Upper lobe of left lung (tissue), 6 donors: ENCODE measurements at regions not wholly inside any gene's neighbourhood (a gene's known extent, or its start where the extent isn't known, plus 50 kb on each side); places are given as distances from the start of the nearest gene placed in this dataset.

Experiments
- ATAC-seq, 2 donors: fragments of 200-7000 bp; cut with Tn5 transposase; one replicate each; pipeline ENCODE4 v1.9.1; 2022; ENCODE audit warnings: mild to moderate bottlenecking in 2 of 2, moderate library complexity in 2 of 2; ENCODE audit not compliant: low FRiP score in 2 of 2
- DNase-seq, 2 donors: peaks; one replicate each; pipeline ENCODE4 v3.0.0-alpha.2; 2019 to 2020
- H3K27ac ChIP-seq, 4 donors: fragments of 200-600 bp; sonication (generic); one replicate each; pipeline ENCODE4 v1.5.1; 2016 to 2019
- H3K27me3 ChIP-seq, 4 donors: fragments of 200-600 bp; sonication (generic); one replicate each; pipeline ENCODE4 v1.5.1; 2017 to 2019
- H3K36me3 ChIP-seq, 4 donors: fragments of 200-600 bp; sonication (generic); one replicate each; pipeline ENCODE4 v1.5.1; 2016 to 2019
- H3K4me1 ChIP-seq, 4 donors: fragments of 200-600 bp; sonication (generic); one replicate each; pipeline ENCODE4 v1.5.1; 2018 to 2019
- H3K4me3 ChIP-seq, 4 donors: fragments of 200-600 bp; sonication (generic); one replicate each; pipeline ENCODE4 v1.5.1; 2017 to 2019; ENCODE audit warnings: mild to moderate bottlenecking in 2 of 4, moderate library complexity in 1 of 4
- H3K9me3 ChIP-seq, 4 donors: fragments of 200-600 bp; sonication (generic); one replicate each; pipeline ENCODE4 v1.5.1; 2018 to 2019
- EP300 ChIP-seq, 4 donors: sonication (generic); formaldehyde crosslinking; IDR thresholded peaks; one replicate each; pipeline ENCODE4 v1.5.1; 2017; ENCODE audit warnings: antibody characterized with exemption in 4 of 4, control low read depth in 2 of 4
- POLR2A ChIP-seq, 4 donors: fragments of 450-650 bp; IDR thresholded peaks; one replicate each; pipeline ENCODE4 v1.5.1; 2016 to 2017; ENCODE audit warnings: antibody characterized with exemption in 4 of 4, mild to moderate bottlenecking in 2 of 4
- POLR2AphosphoS5 ChIP-seq, 2 donors: sonication (generic); formaldehyde crosslinking; IDR thresholded peaks; one replicate each; pipeline ENCODE4 v1.5.1; 2017; ENCODE audit warnings: antibody characterized with exemption in 2 of 2
- WGBS, 2 donors: methylation state at CpG; one replicate each; pipeline ENCODE4 v1.1.5; 2017 to 2018; 5-methylcytosine and 5-hydroxymethylcytosine counted together
- TF ChIP-seq, protein P1 (sequence below), 6 experiments: fragments of 450-650 bp in 4 of 6; fragments of 200-600 bp in 2 of 6; sonication (generic) in 2 of 6; IDR thresholded peaks; one replicate each; pipeline ENCODE4 v1.5.1; 2016 to 2019; ENCODE audit warnings: antibody characterized with exemption in 6 of 6
- donor health status: DM: no; HTN: no; CAD: no; lungs with moderate emphysema.
- donor health status: DM: no; HTN: yes; CAD: no; lungs with severe emphysema.

DNA sequence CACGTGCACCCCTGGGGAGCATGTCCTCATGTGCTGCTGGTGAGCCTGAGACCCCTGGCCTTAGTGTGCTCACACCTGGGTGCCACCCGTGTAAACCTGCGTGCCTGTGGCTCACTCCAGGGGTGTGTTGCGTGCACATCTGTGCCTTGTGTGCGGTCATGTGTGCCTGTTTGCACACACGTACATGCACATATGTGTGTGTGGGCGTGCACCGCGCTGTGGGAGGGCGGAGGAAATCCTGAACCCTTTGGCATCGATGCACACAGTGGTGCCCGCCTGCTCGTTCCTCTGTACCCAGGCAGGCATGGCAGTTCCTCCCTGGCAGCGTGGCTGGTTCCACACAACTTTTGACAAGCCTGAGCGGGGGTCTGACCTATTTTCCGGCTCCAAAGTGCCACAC lies 1181.9 kb downstream of the BRD1 start:
- WGBS, 2 donors: 91 to 93% methylated on average over 8 to 16 of the region's 16 CpGs

DNA sequence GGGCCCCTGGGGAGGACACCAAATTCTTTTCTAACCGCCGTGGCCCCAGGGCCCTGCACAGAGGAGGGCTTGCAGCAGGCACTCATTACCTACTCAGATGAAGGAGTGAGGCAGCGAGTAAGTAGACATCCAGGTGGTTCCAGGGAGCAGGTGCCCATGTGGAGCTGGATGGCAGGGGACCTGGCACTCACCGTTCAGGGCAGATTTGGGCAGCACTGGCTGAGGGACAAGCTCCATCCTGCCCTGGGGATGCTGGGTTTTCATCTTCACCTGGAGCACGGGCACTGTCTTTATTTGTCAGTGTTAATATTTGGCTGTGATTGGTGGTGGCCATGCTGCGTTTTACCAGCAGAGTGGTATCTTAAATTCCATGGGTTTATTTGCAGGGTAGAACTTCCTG lies 1182.7 kb downstream of the BRD1 start:
- DNase-seq (no peak), ATAC-seq (no peak)
- Histone ChIP-seq H3K36me3 (no peaks in the 10 kb centered on the region), H3K4me3 (no peak overlapping the region), H3K4me1 (no peaks in the 10 kb centered on the region), H3K27ac (no peak overlapping the region), H3K9me3 (no peaks in the 10 kb centered on the region), H3K27me3 (no peaks in the 10 kb centered on the region)
- 74 to 75% methylated on average over 3 to 6 of the region's 6 CpGs for WGBS, 2 donors
- TF ChIP-seq POLR2AphosphoS5 (IDR thresholded peaks at IDR 0.05) (no peak), EP300 (IDR thresholded peaks at IDR 0.05) (no peak), POLR2A (IDR thresholded peaks at IDR 0.05) (no peak)

More for the DNA sequence above, 1181.9 kb downstream of the BRD1 start:
- Histone ChIP-seq H3K27me3 (no peaks in the 10 kb centered on the region), H3K4me1 (no peaks in the 10 kb centered on the region), H3K36me3 (no peaks in the 10 kb centered on the region), H3K4me3 (no peak overlapping the region), H3K27ac (no peak overlapping the region), H3K9me3 (no peaks in the 10 kb centered on the region)
- no peak for TF ChIP-seq EP300 (IDR thresholded peaks at IDR 0.05)
- DNase-seq (peak in 1 of 2 donors; percentile 56), ATAC-seq (no peak)

DNA sequence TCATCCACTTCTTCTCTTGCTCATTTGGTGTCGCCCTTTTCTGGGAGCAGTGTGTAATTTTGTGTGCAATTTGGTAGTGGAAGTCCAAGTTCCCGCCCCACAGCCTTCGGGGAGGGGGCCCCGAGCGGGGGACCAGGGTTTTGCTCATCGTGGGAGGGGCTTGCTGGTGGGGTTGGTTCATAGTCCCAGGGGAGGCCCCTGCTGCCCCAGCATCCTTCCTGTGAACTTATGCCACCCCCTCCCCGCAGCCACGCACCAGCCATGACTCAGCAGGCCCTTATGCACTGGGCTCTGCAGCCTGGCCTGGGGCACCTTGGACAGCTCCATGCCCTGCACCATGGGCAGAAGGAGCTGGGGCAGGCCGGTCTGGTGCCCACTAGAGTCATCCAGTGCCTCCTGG lies 1183.6 kb downstream of the BRD1 start:
- H3K4me1 ChIP-seq: no peaks in the 10 kb centered on the region
- ATAC-seq (no peak), DNase-seq (no peak)
- no peak overlapping the region for H3K27ac ChIP-seq
- H3K36me3 ChIP-seq: no peaks in the 10 kb centered on the region
- no peak for TF ChIP-seq POLR2A (IDR thresholded peaks at IDR 0.05)
- TF ChIP-seq POLR2AphosphoS5 (IDR thresholded peaks at IDR 0.05): no peak
- no peak for TF ChIP-seq EP300 (IDR thresholded peaks at IDR 0.05)
- TF ChIP-seq, protein P1, sequence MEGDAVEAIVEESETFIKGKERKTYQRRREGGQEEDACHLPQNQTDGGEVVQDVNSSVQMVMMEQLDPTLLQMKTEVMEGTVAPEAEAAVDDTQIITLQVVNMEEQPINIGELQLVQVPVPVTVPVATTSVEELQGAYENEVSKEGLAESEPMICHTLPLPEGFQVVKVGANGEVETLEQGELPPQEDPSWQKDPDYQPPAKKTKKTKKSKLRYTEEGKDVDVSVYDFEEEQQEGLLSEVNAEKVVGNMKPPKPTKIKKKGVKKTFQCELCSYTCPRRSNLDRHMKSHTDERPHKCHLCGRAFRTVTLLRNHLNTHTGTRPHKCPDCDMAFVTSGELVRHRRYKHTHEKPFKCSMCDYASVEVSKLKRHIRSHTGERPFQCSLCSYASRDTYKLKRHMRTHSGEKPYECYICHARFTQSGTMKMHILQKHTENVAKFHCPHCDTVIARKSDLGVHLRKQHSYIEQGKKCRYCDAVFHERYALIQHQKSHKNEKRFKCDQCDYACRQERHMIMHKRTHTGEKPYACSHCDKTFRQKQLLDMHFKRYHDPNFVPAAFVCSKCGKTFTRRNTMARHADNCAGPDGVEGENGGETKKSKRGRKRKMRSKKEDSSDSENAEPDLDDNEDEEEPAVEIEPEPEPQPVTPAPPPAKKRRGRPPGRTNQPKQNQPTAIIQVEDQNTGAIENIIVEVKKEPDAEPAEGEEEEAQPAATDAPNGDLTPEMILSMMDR (IDR thresholded peaks at IDR 0.05): no peak
- WGBS, 2 donors: 55 to 65% methylated on average over 6 to 9 of the region's 9 CpGs
- H3K9me3 ChIP-seq: no peaks in the 10 kb centered on the region
- no peak overlapping the region for H3K4me3 ChIP-seq
- no peaks in the 10 kb centered on the region for H3K27me3 ChIP-seq

DNA sequence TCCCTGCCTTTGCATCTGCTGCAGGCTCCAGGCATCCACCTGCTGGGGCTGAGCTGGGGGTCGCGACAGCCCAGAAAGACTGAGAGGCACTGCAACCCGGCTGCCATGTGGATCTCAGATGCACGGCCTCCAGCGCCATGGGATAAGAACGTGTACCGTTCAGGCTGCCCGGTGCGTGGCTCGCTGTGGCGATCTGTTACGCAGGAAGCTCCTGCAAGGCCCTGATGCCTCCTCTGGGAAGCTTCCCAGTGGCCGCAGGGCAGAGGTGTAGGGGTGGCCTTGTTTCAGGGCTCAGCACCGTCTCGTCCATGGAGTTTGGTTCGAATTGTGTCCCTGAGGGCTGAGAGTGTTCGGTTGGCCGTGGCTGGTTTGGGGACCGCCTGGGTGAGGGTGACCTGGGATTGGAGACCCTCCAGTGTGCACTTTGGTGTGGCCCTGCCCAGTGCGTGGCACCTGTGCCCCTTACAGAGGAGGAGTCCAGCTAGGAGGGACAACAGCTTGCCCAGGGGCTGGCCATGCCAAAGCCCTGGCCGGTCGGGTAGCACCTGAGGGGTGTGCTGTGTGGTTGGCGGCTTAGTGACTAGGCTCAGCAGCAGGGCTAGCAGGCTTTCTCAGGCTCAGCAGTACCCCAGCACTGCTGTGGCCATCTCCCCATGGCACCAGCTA lies 1184.5 kb downstream of the BRD1 start:
- H3K36me3 ChIP-seq: no peaks in the 10 kb centered on the region
- 92 to 94% methylated on average over 16 to 22 of the region's 23 CpGs for WGBS, 2 donors
- no peak overlapping the region for H3K27ac ChIP-seq
- no peaks in the 10 kb centered on the region for H3K4me1 ChIP-seq
- no peaks in the 10 kb centered on the region for H3K9me3 ChIP-seq
- no peak for TF ChIP-seq EP300 (IDR thresholded peaks at IDR 0.05)
- TF ChIP-seq, protein P1 (IDR thresholded peaks at IDR 0.05): no peak
- TF ChIP-seq POLR2A (IDR thresholded peaks at IDR 0.05): no peak
- TF ChIP-seq POLR2AphosphoS5 (IDR thresholded peaks at IDR 0.05): no peak
- no peak for ATAC-seq
- DNase-seq: peak in 1 of 2 donors; percentile 78
- H3K27me3 ChIP-seq: no peaks in the 10 kb centered on the region
- no peak overlapping the region for H3K4me3 ChIP-seq

DNA sequence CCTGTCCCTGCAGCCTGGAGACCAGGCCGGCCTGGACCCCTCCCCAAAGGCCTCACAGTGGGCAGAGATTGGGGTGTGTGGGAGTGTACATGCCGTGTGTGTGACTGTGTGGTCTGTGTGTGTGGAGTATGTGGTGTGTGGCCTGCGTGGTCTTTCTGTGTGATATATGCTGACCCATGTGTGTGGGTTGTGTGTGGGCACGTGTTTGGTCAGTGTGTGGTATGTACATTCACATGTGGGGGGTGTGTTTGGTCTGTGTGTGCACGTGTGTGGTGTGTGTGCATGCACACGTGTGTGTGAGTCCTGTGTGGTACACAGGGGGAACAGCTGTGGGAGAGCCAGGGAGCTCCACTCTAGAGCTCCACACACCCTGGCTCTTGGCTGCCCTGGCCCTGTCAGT lies 1185.1 kb downstream of the BRD1 start:
- no peak overlapping the region for H3K4me3 ChIP-seq
- WGBS, 2 donors: 85 to 96% methylated on average over 4 to 6 of the region's 6 CpGs
- no peak for DNase-seq
- no peak overlapping the region for H3K27ac ChIP-seq
- H3K27me3 ChIP-seq: no peaks in the 10 kb centered on the region
- H3K4me1 ChIP-seq: no peaks in the 10 kb centered on the region
- H3K36me3 ChIP-seq: no peaks in the 10 kb centered on the region
- TF ChIP-seq POLR2A (IDR thresholded peaks at IDR 0.05) (no peak), EP300 (IDR thresholded peaks at IDR 0.05) (no peak), POLR2AphosphoS5 (IDR thresholded peaks at IDR 0.05) (no peak)
- TF ChIP-seq, protein P1 (IDR thresholded peaks at IDR 0.05): no peak
- no peaks in the 10 kb centered on the region for H3K9me3 ChIP-seq
- no peak for ATAC-seq

DNA sequence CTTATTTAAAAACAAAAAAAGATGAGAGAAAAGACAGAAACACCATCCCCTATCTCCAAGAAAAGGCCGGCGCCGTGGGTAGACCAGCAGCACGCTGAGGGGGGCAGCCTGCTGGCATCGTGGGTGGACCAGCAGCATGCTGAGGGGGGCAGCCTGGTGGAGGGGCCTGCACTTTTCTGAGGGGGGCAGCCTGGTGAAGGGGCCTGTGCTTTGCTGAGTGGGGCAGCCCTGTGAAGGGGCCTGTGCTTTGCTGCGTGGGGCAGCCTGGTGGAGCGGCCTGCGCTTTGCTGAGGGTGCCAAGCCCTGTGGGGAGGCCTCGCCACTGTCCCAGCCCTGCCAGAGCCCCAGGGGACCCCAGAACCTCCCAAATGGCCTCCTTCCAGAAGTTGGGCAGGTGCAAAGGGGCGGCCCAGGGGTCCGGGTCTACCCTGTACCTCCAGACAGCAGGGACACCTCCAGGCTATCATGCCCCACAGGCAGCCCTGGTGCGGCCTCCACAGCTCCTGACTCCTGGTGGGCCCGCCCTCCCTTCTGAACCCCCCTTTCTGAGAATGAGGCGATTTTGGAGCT lies 1185.7 kb downstream of the BRD1 start:
- WGBS, 2 donors: 80 to 91% methylated on average over 5 to 9 of the region's 14 CpGs
- TF ChIP-seq EP300 (IDR thresholded peaks at IDR 0.05): no peak
- TF ChIP-seq POLR2AphosphoS5 (IDR thresholded peaks at IDR 0.05): no peak
- TF ChIP-seq, protein P1 (IDR thresholded peaks at IDR 0.05): no peak
- TF ChIP-seq POLR2A (IDR thresholded peaks at IDR 0.05): no peak
- no peaks in the 10 kb centered on the region for H3K27me3 ChIP-seq
- no peaks in the 10 kb centered on the region for H3K4me1 ChIP-seq
- DNase-seq: peak in 1 of 2 donors; percentile 52
- ATAC-seq: no peak
- no peak overlapping the region for H3K4me3 ChIP-seq
- H3K9me3 ChIP-seq: no peaks in the 10 kb centered on the region
- H3K27ac ChIP-seq: no peak overlapping the region
- no peaks in the 10 kb centered on the region for H3K36me3 ChIP-seq
